AG10803 (cell line): ENCODE measurements at regions not wholly inside any gene's neighbourhood (a gene's known extent, or its start where the extent isn't known, plus 50 kb on each side); places are given as distances from the start of the nearest gene placed in this dataset.
"Not testable (repeated sequence)": the region's sequence is repeated elsewhere in the genome, so short reads cannot be mapped to it uniquely, and the experiment has no call there.

ENCODE experiments used
- DNase-seq: peaks from one replicate; pipeline ENCODE4 v3.0.0; 2010; ENCODE audit warnings: low read depth
- H3K4me3 ChIP-seq: 2 replicates; pipeline ENCODE4 v1.5.1; 2011; ENCODE audit warnings: mild to moderate bottlenecking, low read length, control low read depth
- TF ChIP-seq, protein P1 (sequence below): conservative IDR thresholded peaks from 2 replicates; pipeline ENCODE4 v1.5.1; 2011; ENCODE audit warnings: mild to moderate bottlenecking, low read length, control low read depth, inconsistent platforms

DNA sequence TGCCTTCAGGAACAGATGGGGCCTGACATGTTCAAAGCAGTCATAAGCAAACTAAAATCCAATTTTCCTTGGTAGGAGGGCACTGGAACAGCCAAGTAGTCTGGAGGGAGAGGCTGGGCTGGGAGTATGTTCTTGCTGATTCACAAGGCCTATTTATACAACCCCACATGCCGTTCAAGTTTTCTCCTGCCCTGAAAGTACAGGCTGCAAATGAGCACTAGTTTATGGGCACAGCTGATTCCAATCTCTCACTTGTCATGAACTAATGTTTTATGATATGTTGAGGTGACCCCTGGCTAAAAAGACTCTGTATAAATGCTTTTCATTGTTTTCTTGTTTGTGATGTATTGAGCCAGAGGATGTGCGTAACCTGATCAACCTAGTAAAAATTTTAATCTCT, 183.4 kb upstream of the SRD5A2 start:
- peak; percentile 9 for DNase-seq
- no peak overlapping the region for H3K4me3 ChIP-seq

DNA sequence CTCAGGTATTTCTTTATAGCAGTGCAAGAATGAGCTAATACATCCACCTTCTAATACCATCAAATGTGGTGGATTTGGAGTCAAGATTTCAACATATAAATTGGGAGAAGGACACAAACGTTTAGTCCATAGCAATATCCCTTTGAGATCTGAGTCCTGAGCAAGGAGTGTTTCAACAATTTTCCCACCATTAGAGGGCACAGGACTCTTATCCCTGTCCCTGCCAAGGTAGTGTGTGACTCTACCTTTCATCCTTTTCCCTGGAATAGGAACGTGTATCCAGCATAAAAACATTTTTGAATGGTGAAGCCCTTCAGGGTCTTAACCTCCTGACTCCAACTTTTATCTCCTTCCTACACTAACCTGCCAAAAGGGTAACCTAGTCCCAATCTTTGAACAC, 181.3 kb upstream of the SRD5A2 start:
- TF ChIP-seq, protein P1, sequence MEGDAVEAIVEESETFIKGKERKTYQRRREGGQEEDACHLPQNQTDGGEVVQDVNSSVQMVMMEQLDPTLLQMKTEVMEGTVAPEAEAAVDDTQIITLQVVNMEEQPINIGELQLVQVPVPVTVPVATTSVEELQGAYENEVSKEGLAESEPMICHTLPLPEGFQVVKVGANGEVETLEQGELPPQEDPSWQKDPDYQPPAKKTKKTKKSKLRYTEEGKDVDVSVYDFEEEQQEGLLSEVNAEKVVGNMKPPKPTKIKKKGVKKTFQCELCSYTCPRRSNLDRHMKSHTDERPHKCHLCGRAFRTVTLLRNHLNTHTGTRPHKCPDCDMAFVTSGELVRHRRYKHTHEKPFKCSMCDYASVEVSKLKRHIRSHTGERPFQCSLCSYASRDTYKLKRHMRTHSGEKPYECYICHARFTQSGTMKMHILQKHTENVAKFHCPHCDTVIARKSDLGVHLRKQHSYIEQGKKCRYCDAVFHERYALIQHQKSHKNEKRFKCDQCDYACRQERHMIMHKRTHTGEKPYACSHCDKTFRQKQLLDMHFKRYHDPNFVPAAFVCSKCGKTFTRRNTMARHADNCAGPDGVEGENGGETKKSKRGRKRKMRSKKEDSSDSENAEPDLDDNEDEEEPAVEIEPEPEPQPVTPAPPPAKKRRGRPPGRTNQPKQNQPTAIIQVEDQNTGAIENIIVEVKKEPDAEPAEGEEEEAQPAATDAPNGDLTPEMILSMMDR: no peak
- DNase-seq: no peak
- no peak overlapping the region for H3K4me3 ChIP-seq

More for the DNA sequence above, 183.4 kb upstream of the SRD5A2 start:
- TF ChIP-seq, protein P1: no peak

DNA sequence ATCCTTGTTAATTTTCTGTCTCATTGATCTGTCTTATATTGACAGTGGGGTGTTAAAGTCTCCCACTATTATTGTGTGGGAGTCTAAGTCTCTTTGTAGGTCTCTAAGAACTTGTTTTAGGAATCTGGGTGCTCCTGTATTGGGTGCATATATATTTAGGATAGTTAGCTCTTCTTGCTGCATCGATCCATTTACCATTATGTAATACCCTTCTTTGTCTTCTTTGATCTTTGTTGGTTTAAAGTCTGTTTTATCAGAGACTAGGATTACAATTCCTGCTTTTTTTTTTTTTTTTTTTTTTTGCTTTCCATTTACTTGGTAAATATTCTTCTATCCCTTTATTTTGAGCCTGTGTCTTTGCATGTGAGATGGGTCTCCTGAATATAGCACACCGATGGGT, 176.6 kb upstream of the SRD5A2 start:
- DNase-seq, H3K4me3 ChIP-seq: not testable (repeated sequence)

DNA sequence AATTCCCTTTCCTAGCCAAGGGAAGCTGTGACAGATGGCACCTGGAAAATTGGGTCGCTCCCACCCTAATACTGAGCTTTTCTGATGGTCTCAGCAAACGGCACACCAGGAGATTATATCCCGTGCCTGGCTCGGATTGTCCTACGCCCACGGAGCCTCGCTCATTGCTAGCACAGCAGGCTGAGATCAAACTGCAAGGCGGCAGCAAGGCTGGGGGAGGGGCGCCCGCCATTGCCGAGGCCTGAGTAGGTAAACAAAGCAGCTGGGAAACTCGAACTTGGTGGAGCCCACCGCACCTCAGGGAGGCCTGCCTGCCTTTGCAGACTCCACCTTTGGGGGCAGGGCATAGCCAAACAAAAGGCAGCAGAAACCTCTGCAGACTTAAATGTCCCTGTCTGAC, 168.0 kb upstream of the SRD5A2 start:
- DNase-seq: not testable (repeated sequence)

DNA sequence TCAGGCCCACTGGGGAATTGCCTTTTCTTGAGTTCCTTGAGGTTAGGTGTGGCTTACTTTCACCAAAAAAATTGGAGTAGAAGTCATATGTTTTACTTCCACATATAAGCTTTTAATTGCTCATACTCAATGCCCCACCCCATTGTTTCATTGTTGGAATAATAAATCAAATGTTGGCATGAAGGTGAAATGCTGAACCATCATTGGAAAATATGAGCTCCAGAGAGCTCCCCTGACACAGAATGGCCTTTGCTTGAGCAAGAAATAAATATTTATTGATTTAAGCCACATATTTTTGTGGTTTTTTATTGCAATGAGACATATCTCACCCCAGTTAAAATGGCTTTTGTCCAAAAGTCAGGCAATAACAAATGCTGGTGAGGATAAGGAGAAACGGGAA, 167.3 kb upstream of the SRD5A2 start:
- TF ChIP-seq, protein P1: no peak
- no peak for DNase-seq
- H3K4me3 ChIP-seq: no peak overlapping the region

More for the DNA sequence above, 168.0 kb upstream of the SRD5A2 start:
- H3K4me3 ChIP-seq: not testable (repeated sequence)

DNA sequence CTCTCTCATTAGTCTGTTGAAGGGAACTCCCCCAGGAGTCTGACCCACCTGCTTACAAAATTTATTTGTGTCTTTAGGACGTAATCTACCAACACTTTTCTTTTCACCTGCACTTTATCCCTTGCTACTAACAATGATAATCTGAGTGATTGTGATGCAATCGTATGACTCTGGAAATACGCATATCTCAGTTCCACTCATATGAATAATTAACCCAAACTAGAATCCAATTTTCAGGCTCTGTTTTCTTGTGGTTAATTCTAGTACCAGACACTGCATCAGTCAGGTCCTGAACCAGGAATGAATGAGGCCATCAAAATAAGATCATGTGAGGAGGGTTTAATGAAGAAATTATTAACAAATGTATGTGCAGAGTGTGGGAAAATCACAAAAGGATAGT, 158.4 kb upstream of the SRD5A2 start:
- TF ChIP-seq, protein P1: no peak
- no peak for DNase-seq
- H3K4me3 ChIP-seq: no peak overlapping the region

DNA sequence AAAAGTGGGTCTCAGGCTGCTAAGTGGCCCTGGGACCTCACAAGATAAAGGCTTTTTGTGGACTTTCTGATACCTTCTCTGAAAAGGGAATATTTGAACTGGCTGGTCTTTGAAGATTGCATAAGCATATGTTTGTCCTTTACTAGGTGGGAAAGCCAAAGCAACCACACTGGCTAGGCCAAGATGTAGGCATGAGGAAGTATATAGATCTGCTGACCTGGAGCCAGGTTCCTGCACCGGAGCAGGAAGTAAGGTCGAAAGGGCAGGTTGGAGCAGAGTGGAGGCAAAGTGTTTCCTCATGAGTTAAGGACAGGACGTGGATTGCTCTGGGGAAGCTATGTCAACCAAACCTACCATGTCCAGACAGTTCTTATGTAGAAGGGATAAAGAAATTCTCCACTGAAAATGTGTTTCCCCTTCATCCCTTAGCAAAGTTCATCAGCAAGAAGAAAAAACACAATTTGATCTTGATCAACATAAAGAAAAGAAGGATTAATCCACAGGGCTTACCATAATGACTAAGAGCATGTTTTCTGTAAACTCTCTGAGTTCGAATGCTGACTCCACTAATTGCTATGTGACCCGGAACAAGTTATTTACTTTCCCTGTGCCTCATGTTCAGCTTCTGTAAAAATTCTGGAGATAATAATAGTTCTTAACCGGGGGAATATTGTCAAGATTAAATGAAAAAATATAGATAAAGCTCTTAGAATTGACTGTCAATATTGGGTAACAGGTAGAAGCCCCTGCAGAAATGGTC, 156.1 kb upstream of the SRD5A2 start:
- no peak overlapping the region for H3K4me3 ChIP-seq
- DNase-seq: no peak
- TF ChIP-seq, protein P1: no peak

DNA sequence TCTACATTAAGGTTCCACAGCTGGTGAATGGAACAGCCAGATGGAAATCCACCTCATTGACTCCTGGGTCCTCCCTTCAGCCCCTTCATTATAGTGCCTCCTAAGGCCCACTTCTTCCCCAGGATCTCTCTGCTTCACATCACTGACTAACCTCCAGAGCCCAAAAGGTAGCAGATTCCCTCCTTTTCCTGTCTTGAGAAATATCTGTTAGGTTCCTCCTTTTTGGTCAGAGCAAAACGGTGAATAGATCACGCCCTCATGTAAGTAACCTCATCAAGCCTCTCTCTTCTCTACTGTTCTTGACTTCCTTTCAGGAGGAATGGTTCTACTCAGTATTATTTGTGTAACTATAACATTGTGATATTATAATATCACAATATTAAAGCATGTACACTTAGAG, 155.0 kb upstream of the SRD5A2 start:
- H3K4me3 ChIP-seq: no peak overlapping the region
- TF ChIP-seq, protein P1: no peak
- DNase-seq: no peak
